ENCODE measurements at regions not wholly inside any gene's neighbourhood (a gene's known extent, or its start where the extent isn't known, plus 50 kb on each side); places are given as distances from the start of the nearest gene placed in this dataset.
"Not testable (repeated sequence)": the region's sequence is repeated elsewhere in the genome, so short reads cannot be mapped to it uniquely, and the experiment has no call there.

DNA sequence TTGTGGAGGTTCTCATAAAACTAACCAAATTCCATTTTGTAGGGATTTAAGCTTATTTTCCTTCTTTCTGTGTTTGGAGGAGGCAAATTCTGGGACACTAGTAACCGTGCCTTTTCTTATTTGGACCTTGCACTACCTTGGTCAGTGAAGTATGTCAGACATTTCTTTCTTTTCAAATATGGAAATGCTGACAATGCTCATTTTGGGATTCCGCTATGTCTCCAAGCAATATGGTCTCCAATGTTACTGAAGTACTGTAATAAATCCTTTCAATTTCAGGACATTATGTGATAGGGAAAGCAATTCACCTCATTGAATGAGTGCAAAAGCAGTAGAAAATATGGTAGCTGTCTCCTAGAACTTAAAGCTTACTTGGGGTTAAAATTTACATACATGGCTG is 372.3 kb downstream of the HLX start:
- DNase-seq (ENCODE audit: low spot score), result no peak
- intact Hi-C loops (cut with DNase I), result no loop called here
- no peak for ATAC-seq

DNA sequence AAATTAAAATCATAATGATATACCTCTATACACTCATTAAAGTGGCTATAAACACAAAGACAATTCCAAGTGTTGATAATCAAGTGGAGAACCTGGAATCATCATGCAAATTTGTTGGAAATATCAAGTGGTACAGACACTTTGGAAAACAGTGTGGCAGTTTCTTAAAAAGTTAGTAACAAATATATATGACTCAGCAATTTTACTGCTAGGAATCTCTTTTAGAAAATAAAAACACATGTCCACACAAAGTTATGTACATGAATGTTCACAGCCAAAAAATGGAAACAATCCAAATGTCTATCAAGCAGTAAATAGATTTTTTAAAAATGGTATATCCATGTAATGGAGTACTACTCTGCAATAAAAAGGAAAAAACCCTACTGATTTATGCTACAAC is 375.6 kb downstream of the HLX start:
- intact Hi-C loops (cut with DNase I), result no loop called here
- no peak for ATAC-seq
- DNase-seq (ENCODE audit: low spot score), result no peak

DNA sequence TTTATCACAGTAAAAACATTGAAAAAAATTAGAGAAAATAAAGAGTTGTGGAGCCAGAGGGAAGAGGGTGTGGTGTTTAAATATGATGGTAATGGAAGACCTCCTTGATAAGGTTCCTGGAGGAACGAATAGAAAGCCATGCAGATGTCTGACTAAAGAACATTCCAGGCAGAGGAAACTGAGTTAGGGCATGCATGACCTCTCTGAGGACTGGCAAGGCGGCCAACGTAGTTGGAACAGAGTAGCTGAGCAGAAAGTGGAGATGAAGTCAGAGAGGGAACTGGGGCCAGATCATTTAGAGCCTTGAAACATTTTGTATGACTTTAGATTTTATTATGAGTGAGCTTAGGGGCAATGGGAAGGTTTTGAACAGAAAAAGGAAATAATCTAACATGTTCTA is 377.5 kb downstream of the HLX start:
- intact Hi-C loops (cut with DNase I), result no loop called here
- ATAC-seq (no peak), DNase-seq (ENCODE audit: low spot score) (no peak)

DNA sequence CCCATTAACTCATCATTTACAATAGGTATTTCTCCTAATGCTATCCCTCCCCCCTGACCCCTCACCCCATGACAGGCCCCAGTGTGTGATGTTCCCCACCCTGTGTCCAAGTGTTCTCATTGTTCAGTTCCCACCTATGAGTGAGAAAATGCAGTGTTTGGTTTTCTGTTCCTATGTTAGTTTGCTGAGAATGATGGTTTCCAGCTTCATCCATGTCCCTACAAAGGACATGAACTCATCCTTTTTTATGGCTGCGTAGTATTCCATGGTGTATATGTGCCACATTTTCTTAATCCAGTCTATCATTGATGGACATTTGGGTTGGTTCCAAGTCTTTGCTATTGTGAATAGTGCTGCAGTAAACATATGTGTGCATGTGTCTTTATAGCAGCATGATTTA is 378.3 kb downstream of the HLX start:
- ATAC-seq; DNase-seq (ENCODE audit: low spot score); intact Hi-C loops (cut with DNase I): not testable (repeated sequence)

DNA sequence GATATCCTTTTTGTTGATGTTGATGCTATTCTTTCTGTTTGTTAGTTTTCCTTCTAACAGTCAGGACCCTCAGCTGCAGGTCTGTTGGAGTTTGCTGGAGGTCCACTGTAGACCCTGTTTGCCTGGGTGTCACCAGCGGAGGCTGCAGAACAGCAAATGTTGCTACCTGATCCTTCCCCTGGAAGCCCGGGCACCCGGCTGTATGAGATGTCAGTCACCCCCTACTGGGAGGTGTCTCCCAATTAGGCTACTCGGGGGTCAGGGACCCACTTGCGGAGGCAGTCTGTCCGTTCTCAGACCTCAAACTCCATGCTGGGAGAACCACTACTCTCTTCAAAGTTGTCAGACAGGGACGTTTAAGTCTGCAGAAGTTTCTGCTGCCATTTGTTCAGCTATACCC is 383.4 kb downstream of the HLX start:
- intact Hi-C loops (cut with DNase I); ATAC-seq: not testable (repeated sequence)

DNA sequence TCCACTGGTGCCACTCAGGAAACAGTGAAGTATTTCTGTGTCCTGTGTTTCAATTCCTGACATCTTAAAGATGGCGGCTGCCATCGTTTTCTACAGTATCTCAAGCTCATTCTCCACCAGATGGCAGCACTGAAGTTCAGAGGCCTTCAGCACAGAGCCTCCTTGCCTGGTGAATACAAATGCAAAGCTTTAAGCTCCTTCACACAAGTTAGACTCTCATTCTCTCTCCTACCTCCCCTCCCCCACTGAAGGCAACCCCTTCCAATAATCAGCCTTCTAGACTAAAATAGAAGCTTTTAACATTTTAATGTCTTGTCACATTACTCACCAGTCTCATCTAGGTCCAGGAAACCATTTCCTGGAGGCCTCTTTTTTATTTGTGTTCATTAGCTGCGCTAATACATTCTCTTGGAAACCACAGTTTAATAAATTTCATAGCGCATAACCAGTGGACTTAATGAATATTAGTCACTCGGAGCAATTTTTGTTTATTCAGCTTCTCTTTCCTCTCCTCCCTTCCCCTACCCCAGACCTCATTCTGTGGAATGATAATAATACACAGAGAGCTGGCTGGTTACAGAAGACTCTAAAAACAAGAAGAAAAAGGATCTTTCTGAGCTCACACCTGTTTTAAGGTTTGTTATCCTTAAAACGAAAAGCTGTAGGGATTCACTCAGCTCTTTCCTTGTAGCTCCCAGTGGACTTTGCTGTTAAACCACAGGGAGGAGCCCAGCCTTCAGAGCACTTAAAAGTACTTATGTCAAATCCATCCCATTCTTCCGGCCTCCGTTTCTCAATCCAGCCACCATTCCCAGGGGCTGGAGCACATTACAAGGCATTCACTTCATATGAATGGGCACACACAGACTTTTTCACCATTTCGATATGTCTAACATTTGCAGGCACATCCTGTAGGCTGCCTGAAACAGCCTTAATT is 384.9 kb downstream of the HLX start:
- ATAC-seq (peak; percentile 92), DNase-seq (ENCODE audit: low spot score) (peak; percentile 70)
- intact Hi-C loops (cut with DNase I), result no loop called here

More for the DNA sequence above, 383.4 kb downstream of the HLX start:
- not testable (repeated sequence) for DNase-seq (ENCODE audit: low spot score)

DNA sequence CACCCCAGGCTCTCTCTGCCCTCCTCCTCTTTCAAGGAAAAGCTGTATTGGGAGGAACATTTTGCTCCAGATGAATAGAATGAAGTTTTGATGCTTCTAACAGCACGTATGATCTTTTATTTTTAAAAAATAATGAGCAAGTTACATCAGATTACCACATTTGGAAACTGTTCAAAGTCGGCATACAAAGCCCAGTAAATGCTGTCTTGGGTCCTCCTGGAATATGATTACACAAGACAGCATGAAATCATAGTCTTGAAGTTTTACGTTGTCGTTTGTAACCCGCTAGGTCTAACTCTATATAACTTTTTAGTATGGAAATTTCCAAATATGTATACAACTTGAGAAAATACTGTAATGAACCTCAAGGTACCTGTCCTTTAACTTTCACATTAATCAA is 385.6 kb downstream of the HLX start:
- ATAC-seq (peak; percentile 86), DNase-seq (ENCODE audit: low spot score) (no peak)
- intact Hi-C loops (cut with DNase I), result no loop called here

DNA sequence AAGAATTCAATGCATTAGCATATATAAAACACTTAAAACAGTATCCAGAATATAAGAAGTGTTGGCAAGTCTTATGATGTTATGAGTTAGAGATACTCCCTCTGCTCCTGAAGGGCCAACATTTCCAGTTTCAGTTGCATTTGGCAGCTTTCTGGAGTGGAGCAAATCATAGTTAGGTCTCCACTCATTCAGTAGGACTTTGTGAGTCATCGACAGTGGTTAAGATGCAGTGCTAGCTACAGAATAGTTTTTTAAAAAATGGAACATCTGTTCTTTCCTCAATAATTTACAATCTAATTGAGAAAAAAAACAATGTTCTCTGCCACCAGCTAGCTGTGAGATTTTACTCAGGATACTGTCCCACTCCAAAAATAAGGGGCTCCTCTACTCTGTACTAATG is 389.1 kb downstream of the HLX start:
- intact Hi-C loops (cut with DNase I), result no loop called here
- ATAC-seq (no peak), DNase-seq (ENCODE audit: low spot score) (no peak)

DNA sequence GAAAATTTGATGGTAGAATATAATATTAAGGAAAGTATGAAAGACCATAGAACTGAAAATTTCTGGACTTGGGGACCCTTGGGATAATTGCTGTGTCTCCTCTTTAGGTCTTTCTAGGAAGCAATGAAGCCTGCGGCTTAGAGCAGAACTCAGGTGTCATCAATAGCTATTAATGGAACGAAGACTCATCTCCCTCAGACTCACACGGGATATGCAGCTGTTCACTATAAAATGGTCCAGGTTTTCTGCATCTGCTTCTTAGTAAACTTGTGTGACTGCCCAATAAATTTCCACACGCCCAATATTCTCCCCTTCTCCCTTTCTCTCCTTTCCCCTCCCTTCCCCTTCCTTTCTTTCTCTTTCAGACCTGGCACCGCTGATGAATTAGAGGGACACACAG is 392.5 kb downstream of the HLX start:
- ATAC-seq, result no peak
- intact Hi-C loops (cut with DNase I), result no loop called here
- no peak for DNase-seq (ENCODE audit: low spot score)

DNA sequence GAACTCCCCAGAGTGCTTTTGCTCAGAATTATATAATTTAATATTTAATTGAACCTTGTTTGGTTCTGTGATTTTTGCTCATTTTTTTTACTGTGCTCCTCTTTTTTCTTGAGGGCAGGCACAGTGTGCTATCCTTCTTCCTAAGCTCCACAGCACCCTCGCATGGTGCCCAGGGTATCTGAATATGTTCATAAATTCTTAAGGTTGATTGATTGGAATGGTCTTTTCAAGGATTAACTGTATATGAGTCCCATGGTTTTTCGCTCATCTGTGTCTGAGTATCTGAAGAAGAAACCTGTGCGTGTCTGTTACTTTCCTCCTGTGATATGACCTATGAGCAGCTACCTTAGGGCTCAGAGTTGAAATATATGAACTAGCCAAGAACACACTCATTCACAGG is 393.7 kb downstream of the HLX start:
- intact Hi-C loops (cut with DNase I), result no loop called here
- ATAC-seq (no peak), DNase-seq (ENCODE audit: low spot score) (no peak)

DNA sequence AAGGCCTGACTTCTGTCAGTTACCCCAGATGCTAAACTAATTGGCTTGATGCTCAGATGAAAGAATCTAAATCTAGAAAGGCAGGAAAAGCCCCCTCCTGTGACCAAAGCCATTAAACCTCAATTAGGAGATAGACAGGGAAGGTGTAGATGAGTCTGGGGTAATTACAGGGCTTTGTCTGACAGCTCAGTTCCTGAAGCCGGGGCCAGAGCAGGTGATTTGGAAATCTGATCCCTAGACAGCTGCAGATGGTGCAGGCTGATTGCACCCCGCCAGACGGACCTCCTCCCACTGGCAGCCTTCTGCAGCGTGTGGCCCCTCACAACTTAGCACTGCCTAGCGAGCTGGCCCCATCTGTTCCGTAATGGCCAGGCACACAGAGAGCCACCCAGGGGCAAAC is 395.1 kb downstream of the HLX start:
- no peak for DNase-seq (ENCODE audit: low spot score)
- intact Hi-C loops (cut with DNase I), result no loop called here
- ATAC-seq, result no peak

DNA sequence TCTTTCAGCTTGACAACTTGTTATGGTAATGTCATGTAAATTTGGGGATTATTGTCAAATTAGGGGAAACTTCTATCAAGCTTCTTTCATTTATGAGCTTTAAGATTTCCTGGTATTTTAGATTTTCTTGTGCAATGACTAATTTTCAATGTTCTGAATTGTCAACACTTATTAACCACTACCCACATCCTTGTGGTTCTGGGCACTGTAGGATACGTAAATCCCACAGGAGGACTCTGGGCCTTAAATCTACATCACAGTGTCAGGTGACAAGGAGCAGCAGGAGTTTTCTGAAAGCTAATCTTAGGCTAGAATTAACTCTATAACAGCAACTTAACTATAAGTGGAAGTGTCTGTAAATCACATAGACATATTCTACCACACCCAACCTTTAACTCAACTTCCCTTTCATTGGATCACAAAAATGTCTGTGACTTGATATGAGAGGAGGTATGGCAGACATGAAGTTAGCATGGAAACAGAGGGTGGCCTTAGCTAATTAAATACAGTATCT is 397.7 kb downstream of the HLX start:
- intact Hi-C loops (cut with DNase I), result no loop called here
- DNase-seq (ENCODE audit: low spot score), result no peak

DNA sequence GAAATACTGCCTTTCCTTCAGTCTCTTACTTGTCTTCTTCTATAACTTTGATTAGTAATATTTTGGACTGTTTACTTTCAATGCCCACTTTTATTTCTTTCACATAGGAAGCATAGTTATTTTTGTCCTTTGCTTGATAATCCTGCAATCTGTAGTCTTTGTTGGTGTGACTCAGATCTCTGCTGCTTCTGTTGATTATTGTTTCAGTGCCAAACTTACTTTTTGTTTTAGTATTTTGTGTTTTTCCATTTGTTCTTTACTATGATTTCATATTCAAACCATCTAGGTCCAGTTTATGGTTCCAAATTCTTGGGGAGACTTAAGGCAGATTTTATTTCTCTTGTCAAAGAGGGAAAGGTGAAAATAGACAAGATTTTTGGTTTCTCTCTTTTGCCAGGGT is 399.9 kb downstream of the HLX start:
- no peak for DNase-seq (ENCODE audit: low spot score)
- ATAC-seq, result no peak
- intact Hi-C loops (cut with DNase I), result no loop called here

More for the DNA sequence above, 397.7 kb downstream of the HLX start:
- no peak for ATAC-seq

DNA sequence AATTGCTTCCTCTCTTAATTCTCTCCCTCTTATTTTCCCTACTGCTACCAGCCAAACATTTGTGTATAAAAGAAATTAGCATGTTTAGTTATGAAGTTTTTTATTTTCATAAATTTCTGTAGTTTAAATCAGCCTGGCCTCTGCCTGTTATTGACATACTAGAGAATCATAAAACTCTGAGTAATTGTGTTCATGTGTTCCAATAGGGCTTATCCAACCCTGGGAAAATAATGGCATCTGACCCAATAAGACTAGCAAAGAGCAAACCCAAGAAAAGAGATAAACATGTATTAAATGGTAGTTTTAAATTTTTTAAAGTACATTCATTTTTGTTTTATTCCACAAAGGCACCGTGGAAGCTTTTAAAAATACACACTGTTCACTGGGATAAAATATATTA is 404.3 kb downstream of the HLX start:
- ATAC-seq (no peak), DNase-seq (ENCODE audit: low spot score) (no peak)
- intact Hi-C loops (cut with DNase I), result no loop called here

DNA sequence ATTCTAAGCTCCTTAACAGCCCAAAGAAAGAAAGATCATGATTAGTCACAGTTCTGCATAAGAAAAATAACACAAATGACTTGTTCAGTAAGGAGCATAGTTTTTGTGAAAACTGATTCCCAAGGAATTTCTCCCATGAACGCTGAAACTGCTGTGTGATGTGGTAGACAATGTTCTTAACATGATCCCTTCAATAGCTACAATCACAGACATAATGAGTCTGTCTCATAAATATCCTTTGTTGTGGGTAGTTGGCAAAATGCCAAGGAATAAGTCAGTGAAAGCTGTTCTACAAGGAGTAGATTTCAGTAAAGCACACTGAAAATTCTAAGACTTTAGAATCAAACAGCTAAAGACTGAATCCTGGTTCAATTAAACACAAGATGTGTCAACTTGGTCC is 404.8 kb downstream of the HLX start:
- ATAC-seq (no peak), DNase-seq (ENCODE audit: low spot score) (no peak)
- intact Hi-C loops (cut with DNase I), result no loop called here

DNA sequence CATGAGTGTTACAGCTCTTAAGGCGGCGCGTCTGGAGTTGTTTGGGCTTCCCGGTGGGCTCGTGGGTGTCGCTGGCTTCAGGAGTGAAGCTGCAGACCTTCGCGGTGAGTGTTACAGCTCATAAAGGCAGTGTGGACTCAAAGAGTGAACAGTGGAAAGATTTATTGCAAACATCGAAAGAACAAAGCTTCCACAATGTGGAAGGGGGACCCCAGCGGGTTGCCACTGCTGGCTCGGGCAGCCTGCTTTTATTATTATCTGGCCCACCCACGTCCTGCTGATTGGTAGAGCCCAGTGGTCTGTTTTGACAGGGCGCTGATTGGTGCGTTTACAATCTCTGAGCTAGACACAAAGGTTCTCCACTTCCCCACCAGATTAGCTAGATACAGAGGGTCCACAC is 405.7 kb downstream of the HLX start:
- DNase-seq (ENCODE audit: low spot score); intact Hi-C loops (cut with DNase I); ATAC-seq: not testable (repeated sequence)

DNA sequence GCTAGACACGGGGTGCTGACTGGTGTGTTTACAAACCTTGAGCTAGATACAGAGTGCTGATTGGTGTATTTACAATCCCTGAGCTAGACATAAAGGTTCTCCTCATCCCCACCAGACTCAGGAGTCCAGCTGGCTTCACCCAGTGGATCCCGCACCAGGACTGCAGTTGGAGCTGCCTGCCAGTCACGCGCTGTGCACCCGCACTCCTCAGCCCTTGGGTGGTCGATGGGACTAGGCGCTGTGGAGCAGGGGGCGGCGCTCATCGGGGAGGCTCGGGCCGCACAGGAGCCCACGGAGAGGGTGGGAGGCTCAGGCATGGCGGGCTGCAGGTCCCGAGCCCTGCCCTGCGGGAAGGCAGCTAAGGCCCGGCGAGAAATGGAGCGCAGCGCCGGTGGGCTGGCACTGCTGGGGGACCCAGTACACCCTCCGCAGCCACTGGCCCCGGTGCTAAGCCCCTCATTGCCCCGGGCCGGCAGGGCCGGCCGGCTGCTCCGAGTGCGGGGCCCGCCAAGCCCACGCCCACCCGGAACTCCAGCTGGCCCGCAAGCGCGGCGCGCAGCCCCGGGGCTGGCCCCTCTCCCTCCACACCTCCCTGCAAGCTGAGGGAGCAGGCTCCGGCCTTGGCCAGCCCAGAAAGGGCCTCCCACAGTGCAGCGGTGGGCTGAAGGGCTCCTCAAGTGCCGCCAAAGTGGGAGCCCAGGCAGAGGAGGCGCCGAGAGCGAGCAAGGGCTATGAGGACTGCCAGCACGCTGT is 406.4 kb downstream of the HLX start:
- DNase-seq (ENCODE audit: low spot score); ATAC-seq; intact Hi-C loops (cut with DNase I): not testable (repeated sequence)

DNA sequence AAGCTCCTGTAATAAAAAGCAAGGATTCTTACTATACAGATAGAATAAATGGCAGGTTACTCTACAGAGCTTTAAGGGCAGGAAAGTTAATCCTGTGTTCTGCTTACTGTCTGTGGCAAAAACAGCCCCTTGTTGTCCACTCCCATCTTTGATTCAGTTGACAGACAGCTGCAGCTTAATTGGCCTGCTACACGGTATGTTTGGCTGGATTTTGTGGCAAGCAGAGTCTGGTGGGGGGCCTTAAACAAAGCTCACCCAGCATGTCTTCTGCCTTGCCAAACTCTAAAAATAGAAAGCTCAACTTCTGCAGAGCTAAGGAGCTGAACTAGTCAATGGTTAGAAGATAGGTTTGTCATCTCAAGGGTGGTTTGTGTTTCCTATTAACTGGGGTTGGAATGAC is 407.2 kb downstream of the HLX start:
- intact Hi-C loops (cut with DNase I), result no loop called here
- ATAC-seq (no peak), DNase-seq (ENCODE audit: low spot score) (no peak)

DNA sequence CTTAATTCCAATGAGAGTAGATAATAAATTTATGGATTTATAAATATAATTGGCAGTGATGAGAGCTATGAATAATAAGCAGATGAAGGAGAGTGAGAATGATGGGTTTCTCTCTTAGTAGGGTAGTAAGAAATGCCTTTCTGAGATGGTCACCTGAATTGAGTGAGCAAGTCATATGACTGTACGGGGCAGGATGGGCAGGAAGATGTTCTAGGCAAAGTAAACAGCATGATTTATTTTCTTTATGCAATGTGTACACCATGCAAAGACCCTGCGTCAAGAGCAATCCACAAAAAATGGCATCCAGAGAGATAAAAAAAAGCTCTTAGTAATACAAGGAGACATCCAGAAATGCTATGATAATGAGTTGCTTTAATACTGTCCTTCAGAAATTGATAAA is 409.9 kb downstream of the HLX start:
- intact Hi-C loops (cut with DNase I), result no loop called here
- no peak for DNase-seq (ENCODE audit: low spot score)
- ATAC-seq, result no peak

DNA sequence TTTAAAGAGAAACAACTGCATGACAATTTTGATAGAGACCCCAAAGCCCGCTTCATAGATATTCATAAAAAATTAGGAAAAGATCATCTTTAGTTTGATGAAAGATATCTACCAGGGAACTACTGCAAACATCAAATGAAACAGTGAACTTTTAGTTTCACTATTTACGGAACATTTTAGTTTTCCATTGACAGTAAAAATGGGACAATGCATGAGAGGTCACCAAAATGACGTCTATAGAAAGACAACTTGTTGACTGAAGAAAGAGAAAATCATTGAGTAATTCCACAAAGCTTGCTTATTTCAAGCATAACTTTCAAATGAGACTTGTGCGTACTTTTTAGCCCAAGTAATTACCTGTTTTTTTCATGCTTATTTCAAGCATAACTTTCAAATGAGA is 411.4 kb downstream of the HLX start:
- intact Hi-C loops (cut with DNase I), result no loop called here
- ATAC-seq, result no peak
- no peak for DNase-seq (ENCODE audit: low spot score)
